Esophagus muscularis mucosa (tissue), 4 donors: ENCODE measurements at regions not wholly inside any gene's neighbourhood (a gene's known extent, or its start where the extent isn't known, plus 50 kb on each side); places are given as distances from the start of the nearest gene placed in this dataset.

Source experiments
- DNase-seq: peaks from one replicate; pipeline ENCODE4 v3.0.0-alpha.2; 2017; ENCODE audit errors: extremely low spot score
- H3K27ac ChIP-seq, 4 donors: fragments of 200-600 bp; sonication (generic); replicated peaks in 1 of 4; 1 replicate in 3 of 4; 2 replicates in 1 of 4; pipeline ENCODE4 v1.5.1; 2016 to 2019; ENCODE audit warnings: mild to moderate bottlenecking in 1 of 4
- H3K27me3 ChIP-seq, 4 donors: fragments of 200-600 bp; sonication (generic); one replicate each; pipeline versions ENCODE4 v1.5.1 to v1.6.0; 2016 to 2019
- H3K36me3 ChIP-seq, 4 donors: fragments of 200-600 bp; sonication (generic); one replicate each; pipeline ENCODE4 v1.5.1; 2016 to 2019
- H3K4me1 ChIP-seq, 4 donors: fragments of 200-600 bp; sonication (generic); one replicate each; pipeline ENCODE4 v1.5.1; 2016 to 2019
- H3K4me3 ChIP-seq, 4 donors: fragments of 200-600 bp; sonication (generic); 1 replicate in 2 of 4; 2 replicates in 2 of 4; pipeline ENCODE4 v1.5.1; 2016 to 2019; ENCODE audit warnings: mild to moderate bottlenecking in 4 of 4, moderate library complexity in 1 of 4
- H3K9me3 ChIP-seq, 4 donors: fragments of 200-600 bp; sonication (generic); 1 replicate in 3 of 4; 2 replicates in 1 of 4; pipeline ENCODE4 v1.5.1; 2016 to 2019
- CTCF ChIP-seq, 3 experiments: fragments of 200-600 bp in 2 of 3; fragments of 450-650 bp in 1 of 3; sonication (generic) in 2 of 3; IDR thresholded peaks; one replicate each; pipeline ENCODE4 v1.5.1; 2017 to 2019; ENCODE audit warnings: antibody characterized with exemption in 3 of 3, mild to moderate bottlenecking in 2 of 3, moderate library complexity in 1 of 3
- EP300 ChIP-seq: sonication (generic); formaldehyde crosslinking; IDR thresholded peaks from one replicate; pipeline ENCODE4 v1.6.1; 2017; ENCODE audit warnings: antibody characterized with exemption
- POLR2A ChIP-seq: fragments of 450-650 bp; IDR thresholded peaks from one replicate; pipeline ENCODE4 v1.6.1; 2017; ENCODE audit warnings: antibody characterized with exemption, moderate library complexity, mild to moderate bottlenecking, low read depth
- POLR2AphosphoS5 ChIP-seq, 2 donors: sonication (generic); formaldehyde crosslinking; IDR thresholded peaks; one replicate each; pipeline ENCODE4 v1.6.1; 2017; ENCODE audit warnings: antibody characterized with exemption in 2 of 2
- WGBS: methylation state at CpG from one replicate; pipeline ENCODE4 v1.1.5; 2018; 5-methylcytosine and 5-hydroxymethylcytosine counted together
- intact Hi-C: fragments of 100-400 bp; cut with DNase I; formaldehyde crosslinking; loops from one replicate; pipeline ENCODE4 v1.15.1; 2023

- no peaks in the 10 kb centered on the region for H3K36me3 ChIP-seq
- peaks cover 0 to 4% (median 3%) of the 10 kb centered on the region in 4 donors for H3K4me1 ChIP-seq
- WGBS, result 61% methylated on average over 3 of the region's 3 CpGs
- H3K9me3 ChIP-seq, result no peaks in the 10 kb centered on the region
- H3K27me3 ChIP-seq, result no peaks in the 10 kb centered on the region
- H3K27ac ChIP-seq, result no peak overlapping the region
- DNase-seq, result no peak
- intact Hi-C loops, result no loop called here
- TF ChIP-seq CTCF (IDR thresholded peaks at IDR 0.05) (no peak), POLR2AphosphoS5 (IDR thresholded peaks at IDR 0.05) (no peak), POLR2A (no peak), EP300 (no peak)
- H3K4me3 ChIP-seq, result no peak overlapping the region
These were observed 84.9 kb upstream of the SCAF8 start for GRCh38 chr6:154648188-154648887.

DNA sequence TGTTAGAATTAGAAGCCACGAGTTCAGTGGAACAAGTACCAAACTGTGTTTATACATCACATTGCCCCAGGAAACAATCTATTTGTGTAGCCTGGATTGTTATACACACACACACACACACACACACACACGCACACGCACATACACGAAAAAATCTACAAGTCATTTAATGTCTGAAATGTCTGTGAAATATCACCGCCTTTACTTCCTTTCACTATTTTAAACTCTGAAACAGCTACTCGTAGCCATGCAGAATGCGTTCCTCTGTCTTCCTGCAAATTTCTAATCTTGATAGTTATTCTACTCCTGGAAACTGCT, 84.4 kb upstream of the SCAF8 start:
- no peak for DNase-seq
- no peak overlapping the region for H3K4me3 ChIP-seq
- intact Hi-C loops, result no loop called here
- no peaks in the 10 kb centered on the region for H3K36me3 ChIP-seq
- H3K27ac ChIP-seq, result no peak overlapping the region
- TF ChIP-seq EP300 (no peak), CTCF (IDR thresholded peaks at IDR 0.05) (no peak)
- H3K27me3 ChIP-seq, result no peaks in the 10 kb centered on the region
- H3K4me1 ChIP-seq, result peaks cover 3 to 8% (median 6%) of the 10 kb centered on the region in 4 donors
- no peaks in the 10 kb centered on the region for H3K9me3 ChIP-seq
- 81% methylated on average over 7 of the region's 7 CpGs for WGBS

- 76% methylated on average over 5 of the region's 5 CpGs for WGBS
- H3K9me3 ChIP-seq, result no peaks in the 10 kb centered on the region
- no peak overlapping the region for H3K4me3 ChIP-seq
- H3K27me3 ChIP-seq, result no peaks in the 10 kb centered on the region
- TF ChIP-seq CTCF (IDR thresholded peaks at IDR 0.05) (no peak), EP300 (no peak), POLR2AphosphoS5 (IDR thresholded peaks at IDR 0.05) (no peak), POLR2A (no peak)
- peaks cover 5 to 15% (median 6%) of the 10 kb centered on the region in 4 donors for H3K4me1 ChIP-seq
- DNase-seq, result no peak
- H3K36me3 ChIP-seq, result no peaks in the 10 kb centered on the region
- H3K27ac ChIP-seq, result no peak overlapping the region
- intact Hi-C loops, result no loop called here
These were observed 83.5 kb upstream of the SCAF8 start for GRCh38 chr6:154649721-154650120.

DNA sequence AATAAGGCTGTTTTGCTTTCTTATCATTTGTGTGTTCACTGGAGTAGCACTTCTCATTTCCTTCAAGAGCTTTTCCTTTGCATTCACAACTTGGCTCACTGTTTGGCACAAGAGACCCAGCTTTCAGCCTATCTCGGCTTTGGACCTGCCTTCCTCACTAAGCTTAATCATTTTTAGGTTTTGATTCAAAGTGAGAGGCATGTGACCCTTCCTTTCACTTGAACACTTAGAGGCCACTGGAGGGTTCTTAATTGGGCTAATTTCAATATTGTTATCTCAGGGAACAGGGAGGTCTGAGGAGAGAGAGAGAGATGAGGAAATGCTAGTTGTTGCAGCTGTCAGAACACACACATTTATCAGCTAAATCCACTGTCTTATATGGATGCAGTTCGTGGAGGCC, 82.9 kb upstream of the SCAF8 start:
- no peaks in the 10 kb centered on the region for H3K36me3 ChIP-seq
- H3K27me3 ChIP-seq, result no peaks in the 10 kb centered on the region
- WGBS, result 72% methylated on average over 2 of the region's 2 CpGs
- no peak for TF ChIP-seq EP300
- TF ChIP-seq CTCF (IDR thresholded peaks at IDR 0.05), result no peak
- no peak for TF ChIP-seq POLR2A
- no peak for TF ChIP-seq POLR2AphosphoS5 (IDR thresholded peaks at IDR 0.05)
- H3K27ac ChIP-seq, result peak overlapping the region in 1 of 4 donors; percentile 3
- peaks cover 5 to 15% (median 6%) of the 10 kb centered on the region in 4 donors for H3K4me1 ChIP-seq
- intact Hi-C loops, result no loop called here
- H3K9me3 ChIP-seq, result no peaks in the 10 kb centered on the region
- no peak for DNase-seq
- H3K4me3 ChIP-seq, result no peak overlapping the region

- Histone ChIP-seq H3K27ac (no peak overlapping the region), H3K36me3 (no peaks in the 10 kb centered on the region), H3K4me3 (no peak overlapping the region), H3K9me3 (no peaks in the 10 kb centered on the region), H3K4me1 (peaks cover 5 to 15% (median 6%) of the 10 kb centered on the region in 4 donors), H3K27me3 (no peaks in the 10 kb centered on the region)
- intact Hi-C loops, result no loop called here
- DNase-seq, result no peak
- 96% methylated on average over 2 of the region's 2 CpGs for WGBS
- TF ChIP-seq EP300, result no peak
- TF ChIP-seq POLR2A, result no peak
- TF ChIP-seq POLR2AphosphoS5 (IDR thresholded peaks at IDR 0.05), result no peak
- TF ChIP-seq CTCF (IDR thresholded peaks at IDR 0.05), result no peak
These were observed 81.6 kb upstream of the SCAF8 start for GRCh38 chr6:154651656-154652055.
